Suprapubic skin (tissue), 4 donors: ENCODE measurements at regions not wholly inside any gene's neighbourhood (a gene's known extent, or its start where the extent isn't known, plus 50 kb on each side); places are given as distances from the start of the nearest gene placed in this dataset.
"Not testable (repeated sequence)": the region's sequence is repeated elsewhere in the genome, so short reads cannot be mapped to it uniquely, and the experiment has no call there.

ENCODE experiments used
- DNase-seq, 2 donors: peaks; one replicate each; pipeline ENCODE4 v3.0.0-alpha.2; 2019; ENCODE audit warnings: low spot score in 2 of 2
- H3K27ac ChIP-seq: fragments of 200-600 bp; sonication (generic); one replicate; pipeline ENCODE4 v1.5.1; 2019
- H3K27me3 ChIP-seq: fragments of 200-600 bp; sonication (generic); one replicate; pipeline ENCODE4 v1.5.1; 2019
- H3K36me3 ChIP-seq: fragments of 200-600 bp; sonication (generic); one replicate; pipeline ENCODE4 v1.5.1; 2019
- H3K4me1 ChIP-seq: fragments of 200-600 bp; sonication (generic); one replicate; pipeline ENCODE4 v1.5.1; 2019
- H3K4me3 ChIP-seq: fragments of 200-600 bp; sonication (generic); one replicate; pipeline ENCODE4 v1.5.1; 2019; ENCODE audit warnings: mild to moderate bottlenecking
- H3K9me3 ChIP-seq: fragments of 200-600 bp; sonication (generic); one replicate; pipeline ENCODE4 v1.5.1; 2019
- CTCF ChIP-seq, 2 donors: fragments of 200-600 bp in 1 of 2; fragments of 450-650 bp in 1 of 2; sonication (generic) in 1 of 2; IDR thresholded peaks; one replicate each; pipeline ENCODE4 v1.5.1; 2016 to 2019; ENCODE audit warnings: antibody characterized with exemption in 2 of 2, mild to moderate bottlenecking in 1 of 2, moderate library complexity in 1 of 2
- EP300 ChIP-seq: sonication (generic); formaldehyde crosslinking; IDR thresholded peaks from one replicate; pipeline ENCODE4 v1.6.1; 2017; ENCODE audit warnings: antibody characterized with exemption
- POLR2A ChIP-seq, 2 donors: fragments of 450-650 bp; IDR thresholded peaks; one replicate each; pipeline ENCODE4 v1.6.1; 2017; ENCODE audit warnings: antibody characterized with exemption in 2 of 2, mild to moderate bottlenecking in 2 of 2, moderate library complexity in 2 of 2
- POLR2AphosphoS5 ChIP-seq, 3 donors: sonication (generic); formaldehyde crosslinking; IDR thresholded peaks; one replicate each; pipeline ENCODE4 v1.6.1; 2017; ENCODE audit warnings: antibody characterized with exemption in 3 of 3
- WGBS: methylation state at CpG from one replicate; pipeline ENCODE4 v1.1.5; 2018; 5-methylcytosine and 5-hydroxymethylcytosine counted together

- TF ChIP-seq CTCF (IDR thresholded peaks at IDR 0.05) (no peak), POLR2AphosphoS5 (IDR thresholded peaks at IDR 0.05) (no peak), EP300 (no peak), POLR2A (IDR thresholded peaks at IDR 0.05) (no peak)
- H3K36me3 ChIP-seq, result no peaks in the 10 kb centered on the region
- H3K27ac ChIP-seq, result no peak overlapping the region
- 79% methylated on average over 2 of the region's 2 CpGs for WGBS
- H3K27me3 ChIP-seq, result no peaks in the 10 kb centered on the region
- no peaks in the 10 kb centered on the region for H3K9me3 ChIP-seq
- no peaks in the 10 kb centered on the region for H3K4me1 ChIP-seq
- no peak overlapping the region for H3K4me3 ChIP-seq
- no peak for DNase-seq
Observed at GRCh38 chr19:28553764-28554163, 659.2 kb downstream of the UQCRFS1 start.

GRCh38 chr19:28553005-28553404 is 659.9 kb downstream of the UQCRFS1 start:
- DNase-seq, result no peak
- H3K27ac ChIP-seq, result no peak overlapping the region
- no peaks in the 10 kb centered on the region for H3K9me3 ChIP-seq
- no peak overlapping the region for H3K4me3 ChIP-seq
- 47% methylated on average over 5 of the region's 5 CpGs for WGBS
- TF ChIP-seq POLR2AphosphoS5 (IDR thresholded peaks at IDR 0.05) (no peak), POLR2A (IDR thresholded peaks at IDR 0.05) (no peak), CTCF (IDR thresholded peaks at IDR 0.05) (no peak), EP300 (no peak)
- no peaks in the 10 kb centered on the region for H3K27me3 ChIP-seq
- no peaks in the 10 kb centered on the region for H3K4me1 ChIP-seq
- H3K36me3 ChIP-seq, result no peaks in the 10 kb centered on the region

GRCh38 chr19:28549680-28550277 is 663.2 kb downstream of the UQCRFS1 start:
- Histone ChIP-seq H3K4me1 (no peaks in the 10 kb centered on the region), H3K4me3 (no peak overlapping the region), H3K9me3 (no peaks in the 10 kb centered on the region), H3K27me3 (no peaks in the 10 kb centered on the region), H3K36me3 (no peaks in the 10 kb centered on the region), H3K27ac (no peak overlapping the region)
- WGBS, result 61% methylated on average over 7 of the region's 7 CpGs
- TF ChIP-seq EP300 (no peak), POLR2A (IDR thresholded peaks at IDR 0.05) (no peak)
- no peak for DNase-seq

- no peaks in the 10 kb centered on the region for H3K27me3 ChIP-seq
- 97% methylated on average over 9 of the region's 10 CpGs for WGBS
- TF ChIP-seq POLR2A (IDR thresholded peaks at IDR 0.05) (no peak), CTCF (IDR thresholded peaks at IDR 0.05) (no peak)
- no peak overlapping the region for H3K4me3 ChIP-seq
- no peaks in the 10 kb centered on the region for H3K9me3 ChIP-seq
- no peak overlapping the region for H3K27ac ChIP-seq
- no peaks in the 10 kb centered on the region for H3K4me1 ChIP-seq
- H3K36me3 ChIP-seq, result no peaks in the 10 kb centered on the region
- no peak for DNase-seq
Observed at GRCh38 chr19:28546148-28546685, 666.7 kb downstream of the UQCRFS1 start.

- not testable (repeated sequence) for H3K27me3 ChIP-seq, H3K9me3 ChIP-seq, H3K4me1 ChIP-seq, H3K36me3 ChIP-seq, H3K4me3 ChIP-seq, DNase-seq, H3K27ac ChIP-seq
- 83% methylated on average over 7 of the region's 7 CpGs for WGBS
Observed at GRCh38 chr19:28545397-28545796, 667.6 kb downstream of the UQCRFS1 start.

GRCh38 chr19:28544451-28545261 is 668.3 kb downstream of the UQCRFS1 start:
- TF ChIP-seq CTCF (IDR thresholded peaks at IDR 0.05), result no peak
- no peak for TF ChIP-seq POLR2A (IDR thresholded peaks at IDR 0.05)
- TF ChIP-seq EP300, result no peak
- TF ChIP-seq POLR2AphosphoS5 (IDR thresholded peaks at IDR 0.05), result no peak
- no peaks in the 10 kb centered on the region for H3K9me3 ChIP-seq
- H3K27me3 ChIP-seq, result no peaks in the 10 kb centered on the region
- H3K4me1 ChIP-seq, result no peaks in the 10 kb centered on the region
- 97% methylated on average over 2 of the region's 2 CpGs for WGBS
- H3K36me3 ChIP-seq, result no peaks in the 10 kb centered on the region
- no peak overlapping the region for H3K4me3 ChIP-seq
- H3K27ac ChIP-seq, result no peak overlapping the region
- DNase-seq, result no peak
